ENCODE measurements at regions not wholly inside any gene's neighbourhood (a gene's known extent, or its start where the extent isn't known, plus 50 kb on each side); places are given as distances from the start of the nearest gene placed in this dataset.
"Not testable (repeated sequence)": the region's sequence is repeated elsewhere in the genome, so short reads cannot be mapped to it uniquely, and the experiment has no call there.

GRCh38 chr9:62877552-62877951 is 1687.7 kb downstream of the SPATA31A7 start:
- H3K9me3 ChIP-seq (replicated peaks); H3K27me3 ChIP-seq (replicated peaks); H3K36me3 ChIP-seq; H3K4me3 ChIP-seq; H3K4me1 ChIP-seq (replicated peaks); DNase-seq (ENCODE audit: low read depth in 1 of 2, low spot score in 2 of 2); H3K27ac ChIP-seq: not testable (repeated sequence)

GRCh38 chr9:62877987-62878386 is 1688.2 kb downstream of the SPATA31A7 start:
- not testable (repeated sequence) for H3K9me3 ChIP-seq (replicated peaks); H3K4me1 ChIP-seq (replicated peaks); H3K4me3 ChIP-seq; DNase-seq (ENCODE audit: low read depth in 1 of 2, low spot score in 2 of 2); H3K27ac ChIP-seq; H3K36me3 ChIP-seq; H3K27me3 ChIP-seq (replicated peaks)

GRCh38 chr9:62880453-62880852 is 1690.6 kb downstream of the SPATA31A7 start:
- not testable (repeated sequence) for H3K4me1 ChIP-seq (replicated peaks); H3K36me3 ChIP-seq

GRCh38 chr9:62880971-62881370 is 1691.1 kb downstream of the SPATA31A7 start:
- H3K4me3 ChIP-seq; DNase-seq (ENCODE audit: low read depth in 1 of 2, low spot score in 2 of 2); H3K27ac ChIP-seq; H3K9me3 ChIP-seq (replicated peaks); H3K36me3 ChIP-seq; H3K27me3 ChIP-seq (replicated peaks); H3K4me1 ChIP-seq (replicated peaks): not testable (repeated sequence)

More at GRCh38 chr9:62880453-62880852, 1690.6 kb downstream of the SPATA31A7 start:
- H3K27me3 ChIP-seq (replicated peaks); H3K9me3 ChIP-seq (replicated peaks); DNase-seq (ENCODE audit: low read depth in 1 of 2, low spot score in 2 of 2); H3K4me3 ChIP-seq; H3K27ac ChIP-seq: not testable (repeated sequence)

- H3K9me3 ChIP-seq (replicated peaks); H3K4me3 ChIP-seq; H3K36me3 ChIP-seq; DNase-seq (ENCODE audit: low read depth in 1 of 2, low spot score in 2 of 2); H3K27ac ChIP-seq; H3K4me1 ChIP-seq (replicated peaks); H3K27me3 ChIP-seq (replicated peaks): not testable (repeated sequence)
Measured at GRCh38 chr9:62881811-62882210, 1692.0 kb downstream of the SPATA31A7 start.

- H3K36me3 ChIP-seq; H3K9me3 ChIP-seq (replicated peaks); H3K4me1 ChIP-seq (replicated peaks); H3K4me3 ChIP-seq; H3K27ac ChIP-seq; H3K27me3 ChIP-seq (replicated peaks); DNase-seq (ENCODE audit: low read depth in 1 of 2, low spot score in 2 of 2): not testable (repeated sequence)
Measured at GRCh38 chr9:62882717-62883116, 1692.9 kb downstream of the SPATA31A7 start.

GRCh38 chr9:62896692-62897091 is 1706.9 kb downstream of the SPATA31A7 start:
- H3K36me3 ChIP-seq; H3K27ac ChIP-seq; H3K4me1 ChIP-seq (replicated peaks); H3K27me3 ChIP-seq (replicated peaks); DNase-seq (ENCODE audit: low read depth in 1 of 2, low spot score in 2 of 2); H3K4me3 ChIP-seq; H3K9me3 ChIP-seq (replicated peaks): not testable (repeated sequence)

GRCh38 chr9:62897411-62898225 is 1707.8 kb downstream of the SPATA31A7 start:
- H3K4me3 ChIP-seq = peak overlapping the region; percentile 20; the same call in 1 of the 2 replicates
- not testable (repeated sequence) for H3K36me3 ChIP-seq; H3K4me1 ChIP-seq (replicated peaks); H3K27me3 ChIP-seq (replicated peaks); H3K9me3 ChIP-seq (replicated peaks); H3K27ac ChIP-seq; DNase-seq (ENCODE audit: low read depth in 1 of 2, low spot score in 2 of 2)

- H3K4me1 ChIP-seq (replicated peaks); DNase-seq (ENCODE audit: low read depth in 1 of 2, low spot score in 2 of 2); H3K9me3 ChIP-seq (replicated peaks); H3K36me3 ChIP-seq; H3K27me3 ChIP-seq (replicated peaks); H3K27ac ChIP-seq; H3K4me3 ChIP-seq: not testable (repeated sequence)
Measured at GRCh38 chr9:62899666-62900065, 1709.8 kb downstream of the SPATA31A7 start.

- H3K4me3 ChIP-seq; H3K36me3 ChIP-seq; H3K4me1 ChIP-seq (replicated peaks); H3K9me3 ChIP-seq (replicated peaks); DNase-seq (ENCODE audit: low read depth in 1 of 2, low spot score in 2 of 2); H3K27me3 ChIP-seq (replicated peaks); H3K27ac ChIP-seq: not testable (repeated sequence)
Measured at GRCh38 chr9:62904061-62904460, 1714.2 kb downstream of the SPATA31A7 start.

DNA sequence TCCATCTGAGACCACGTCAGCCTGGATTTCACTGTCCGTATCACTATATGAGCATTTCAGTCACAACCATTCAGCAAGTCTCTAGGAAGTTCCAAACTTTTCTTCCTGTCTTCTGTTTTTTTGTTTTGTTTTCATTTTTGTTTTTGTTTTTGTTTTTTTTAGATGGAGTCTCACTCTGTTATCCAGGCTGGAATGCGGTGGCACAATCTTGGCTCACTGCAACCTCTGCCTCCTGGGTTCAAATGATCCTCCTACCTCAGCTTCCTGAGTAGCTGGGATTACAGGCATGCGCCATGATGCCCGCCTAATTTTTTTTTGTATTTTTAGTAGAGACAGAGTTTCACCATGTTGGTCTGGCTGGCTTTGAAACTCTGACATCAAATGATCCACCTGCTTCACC is 1715.9 kb downstream of the SPATA31A7 start:
- H3K9me3 ChIP-seq (replicated peaks); DNase-seq (ENCODE audit: low read depth in 1 of 2, low spot score in 2 of 2); H3K4me1 ChIP-seq (replicated peaks); H3K4me3 ChIP-seq; H3K36me3 ChIP-seq; H3K27ac ChIP-seq; H3K27me3 ChIP-seq (replicated peaks): not testable (repeated sequence)

GRCh38 chr9:62907866-62908265 is 1718.0 kb downstream of the SPATA31A7 start:
- not testable (repeated sequence) for DNase-seq (ENCODE audit: low read depth in 1 of 2, low spot score in 2 of 2); H3K9me3 ChIP-seq (replicated peaks)

DNA sequence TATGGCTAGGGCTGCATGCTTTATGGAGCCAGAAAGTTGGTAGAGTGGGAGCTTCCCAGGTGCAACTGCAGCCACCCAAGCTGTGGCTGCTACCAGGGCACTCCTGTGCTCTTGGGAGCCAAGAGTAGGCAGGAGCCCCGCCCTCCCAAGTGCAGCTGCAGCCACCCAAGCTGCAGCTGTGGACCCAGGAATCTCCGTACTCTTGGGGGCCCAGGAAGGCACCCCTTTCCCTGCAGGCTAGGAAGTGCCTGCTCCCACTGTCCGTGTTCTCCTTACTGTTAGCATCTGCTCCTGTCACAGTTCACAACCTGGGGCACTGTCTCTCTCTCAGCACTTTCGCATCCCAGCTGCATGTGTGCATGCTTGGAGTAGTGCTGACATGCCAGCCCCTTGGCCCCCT is 1718.4 kb downstream of the SPATA31A7 start:
- not testable (repeated sequence) for H3K4me1 ChIP-seq (replicated peaks); H3K27me3 ChIP-seq (replicated peaks); H3K27ac ChIP-seq; H3K4me3 ChIP-seq; DNase-seq (ENCODE audit: low read depth in 1 of 2, low spot score in 2 of 2); H3K36me3 ChIP-seq; H3K9me3 ChIP-seq (replicated peaks)

More at GRCh38 chr9:62907866-62908265, 1718.0 kb downstream of the SPATA31A7 start:
- not testable (repeated sequence) for H3K36me3 ChIP-seq; H3K27ac ChIP-seq; H3K27me3 ChIP-seq (replicated peaks); H3K4me1 ChIP-seq (replicated peaks); H3K4me3 ChIP-seq

DNA sequence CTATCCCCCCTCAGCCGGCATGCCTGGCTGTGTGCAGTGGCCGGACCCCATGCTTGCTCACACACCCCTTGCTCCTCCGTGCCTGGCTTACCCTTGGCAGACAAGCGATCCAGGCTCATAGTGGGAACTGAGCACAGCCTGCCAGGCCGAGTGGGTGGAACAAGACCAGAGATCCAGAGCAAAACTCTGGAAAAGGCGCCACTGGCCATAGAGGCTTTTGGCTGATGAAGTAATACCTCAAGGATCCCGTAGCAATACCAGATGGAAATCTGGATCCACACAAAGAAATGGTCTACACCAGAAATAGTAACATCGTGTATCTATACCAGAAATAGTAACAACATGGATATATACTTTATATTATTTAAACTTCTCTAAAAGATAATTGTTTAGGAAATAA is 1719.6 kb downstream of the SPATA31A7 start:
- DNase-seq (ENCODE audit: low read depth in 1 of 2, low spot score in 2 of 2); H3K27me3 ChIP-seq (replicated peaks); H3K4me3 ChIP-seq; H3K4me1 ChIP-seq (replicated peaks); H3K9me3 ChIP-seq (replicated peaks); H3K36me3 ChIP-seq; H3K27ac ChIP-seq: not testable (repeated sequence)

DNA sequence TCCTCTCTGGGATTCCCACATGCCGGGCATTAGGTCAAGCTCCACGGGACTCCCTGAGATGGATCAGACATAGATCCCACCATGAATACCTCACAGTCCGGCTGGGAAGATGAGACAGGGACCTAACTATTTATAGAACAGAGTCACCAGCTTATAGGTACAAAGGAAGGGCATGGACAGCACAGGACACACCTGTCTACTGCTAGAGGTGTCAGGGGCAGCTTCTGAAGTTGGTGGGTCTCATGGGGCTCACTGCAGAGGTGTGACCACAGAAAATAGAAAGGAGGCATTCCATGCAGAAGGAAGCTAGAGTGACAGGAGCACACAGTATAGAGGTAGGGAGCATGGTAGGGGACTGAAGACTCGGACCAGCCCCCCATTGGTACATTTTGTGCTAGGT is 1722.4 kb downstream of the SPATA31A7 start:
- H3K27me3 ChIP-seq (replicated peaks); H3K4me1 ChIP-seq (replicated peaks); H3K4me3 ChIP-seq; DNase-seq (ENCODE audit: low read depth in 1 of 2, low spot score in 2 of 2); H3K27ac ChIP-seq; H3K36me3 ChIP-seq; H3K9me3 ChIP-seq (replicated peaks): not testable (repeated sequence)

Data from SJSA1 (cell line).